ENCODE measurements at regions not wholly inside any gene's neighbourhood (a gene's known extent, or its start where the extent isn't known, plus 50 kb on each side); places are given as distances from the start of the nearest gene placed in this dataset.
A peak's percentile ranks its signal among the peaks of the same experiment; 100 is the strongest.

GRCh38 chr10:58952747-58953466, 223.5 kb upstream of the PHYHIPL start:
- Histone ChIP-seq H3K4me2 (ENCODE audit: control insufficient read depth, insufficient read depth) (no peak overlapping the region), H4K20me1 (ENCODE audit: control insufficient read depth, insufficient read depth) (no peaks in the 10 kb centered on the region), H2AFZ (ENCODE audit: control insufficient read depth, low read depth, low read length) (no peak overlapping the region), H3K9me3 (replicated peaks; ENCODE audit: control insufficient read depth, insufficient read depth, low read length) (no peaks in the 10 kb centered on the region), H3K4me1 (ENCODE audit: control insufficient read depth, insufficient read depth, low read length) (no peaks in the 10 kb centered on the region), H3K27ac (ENCODE audit: control insufficient read depth, insufficient read depth) (no peak overlapping the region), H3K79me2 (ENCODE audit: control insufficient read depth, insufficient read depth, low read length) (no peaks in the 10 kb centered on the region), H3K36me3 (ENCODE audit: control insufficient read depth in 2 of 2, insufficient read depth in 2 of 2, low read length in 1 of 2) (no peaks in the 10 kb centered on the region), H3K4me3 (no peak overlapping the region), H3K9ac (ENCODE audit: control insufficient read depth, insufficient read depth, low read length) (no peak overlapping the region), H3K27me3 (replicated peaks in 1 of 2; ENCODE audit: control insufficient read depth in 2 of 2, insufficient read depth in 2 of 2, low read length in 1 of 2) (no peaks in the 10 kb centered on the region)
- intact Hi-C loops (cut with micrococcal nuclease; ENCODE audit: unreplicated experiment), result loop anchor here (1.0 to 2.0 kb wide), 10 partner anchors 44 to 669 kb away; no protein-coding TSS in a partner anchor
- DNase-seq (ENCODE audit: low read depth, low spot score), result peak; percentile 19
- no TSS peak for BruUV-seq (replicated peaks)
- ChIA-PET POLR2A (interaction anchor here (1.4 to 1.6 kb wide), 2 partner anchors 83 to 230 kb away, joined by 3 read pairs; no protein-coding TSS in a partner anchor), CTCF (interaction anchor here (0.6 to 6.2 kb wide), 65 partner anchors 9 to 676 kb away, joined by 3 to 81 read pairs (median 4); no protein-coding TSS in a partner anchor), RAD21 (ENCODE audit: unreplicated experiment) (interaction anchor here (0.7 to 4.7 kb wide), 45 partner anchors 11 to 670 kb away, joined by 3 to 37 read pairs (median 4); no protein-coding TSS in a partner anchor), SMC1A (ENCODE audit: uncharacterized antibody, unreplicated experiment) (interaction anchor here (0.6 to 5.6 kb wide), 74 partner anchors 8 to 955 kb away, joined by 3 to 55 read pairs (median 4); no protein-coding TSS in a partner anchor)
- peak; percentile 90 for ATAC-seq
- peak; percentile 74 for FAIRE-seq
- whole genome bisulfite sequencing (ENCODE audit: insufficient coverage, insufficient replicate concordance, low lambda C conversion rate, missing lambda C conversion rate), result 0% methylated on average over 3 of the region's 3 CpGs
- in situ Hi-C loops (cut with MboI), result loop anchor here (5.0 to 10.0 kb wide), 3 partner anchors 229 to 672 kb away; no protein-coding TSS in a partner anchor
- no peak for TF ChIP-seq TARDBP (IDR thresholded peaks at IDR 0.05; ENCODE audit: borderline replicate concordance)
- TF ChIP-seq SIN3A (IDR thresholded peaks at IDR 0.05; ENCODE audit: low read depth, low read length), result no peak
- no peak for TF ChIP-seq KAT2A (conservative IDR thresholded peaks at IDR 0.05; ENCODE audit: control insufficient read depth, low read depth, low read length)
- TF ChIP-seq ESRRA (IDR thresholded peaks at IDR 0.05; ENCODE audit: low read length), result no peak
- TF ChIP-seq CEBPB (IDR thresholded peaks at IDR 0.05; ENCODE audit: borderline replicate concordance in 1 of 2, low read depth in 2 of 2, low read length in 2 of 2), result no peak
- TF ChIP-seq MTA2 (IDR thresholded peaks at IDR 0.05; ENCODE audit: low read depth), result peak; percentile 42
- TF ChIP-seq, protein P1, sequence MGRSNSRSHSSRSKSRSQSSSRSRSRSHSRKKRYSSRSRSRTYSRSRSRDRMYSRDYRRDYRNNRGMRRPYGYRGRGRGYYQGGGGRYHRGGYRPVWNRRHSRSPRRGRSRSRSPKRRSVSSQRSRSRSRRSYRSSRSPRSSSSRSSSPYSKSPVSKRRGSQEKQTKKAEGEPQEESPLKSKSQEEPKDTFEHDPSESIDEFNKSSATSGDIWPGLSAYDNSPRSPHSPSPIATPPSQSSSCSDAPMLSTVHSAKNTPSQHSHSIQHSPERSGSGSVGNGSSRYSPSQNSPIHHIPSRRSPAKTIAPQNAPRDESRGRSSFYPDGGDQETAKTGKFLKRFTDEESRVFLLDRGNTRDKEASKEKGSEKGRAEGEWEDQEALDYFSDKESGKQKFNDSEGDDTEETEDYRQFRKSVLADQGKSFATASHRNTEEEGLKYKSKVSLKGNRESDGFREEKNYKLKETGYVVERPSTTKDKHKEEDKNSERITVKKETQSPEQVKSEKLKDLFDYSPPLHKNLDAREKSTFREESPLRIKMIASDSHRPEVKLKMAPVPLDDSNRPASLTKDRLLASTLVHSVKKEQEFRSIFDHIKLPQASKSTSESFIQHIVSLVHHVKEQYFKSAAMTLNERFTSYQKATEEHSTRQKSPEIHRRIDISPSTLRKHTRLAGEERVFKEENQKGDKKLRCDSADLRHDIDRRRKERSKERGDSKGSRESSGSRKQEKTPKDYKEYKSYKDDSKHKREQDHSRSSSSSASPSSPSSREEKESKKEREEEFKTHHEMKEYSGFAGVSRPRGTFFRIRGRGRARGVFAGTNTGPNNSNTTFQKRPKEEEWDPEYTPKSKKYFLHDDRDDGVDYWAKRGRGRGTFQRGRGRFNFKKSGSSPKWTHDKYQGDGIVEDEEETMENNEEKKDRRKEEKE (IDR thresholded peaks at IDR 0.05), result no peak
- no peak for TF ChIP-seq CBX5 (IDR thresholded peaks at IDR 0.05; ENCODE audit: low read depth)
- TF ChIP-seq IRF4 (IDR thresholded peaks at IDR 0.05; ENCODE audit: low read depth, low read length), result no peak
- no peak for TF ChIP-seq SPI1 (IDR thresholded peaks at IDR 0.05; ENCODE audit: borderline replicate concordance, insufficient read depth, low read depth, low read length)
- TF ChIP-seq ZNF687 (IDR thresholded peaks at IDR 0.05), result peak; percentile 55
- TF ChIP-seq DPF2 (IDR thresholded peaks at IDR 0.05), result no peak
- no peak for TF ChIP-seq YBX1 (IDR thresholded peaks at IDR 0.05)
- TF ChIP-seq ATF2 (IDR thresholded peaks at IDR 0.05; ENCODE audit: low read length), result no peak
- no peak for TF ChIP-seq STAT3 (IDR thresholded peaks at IDR 0.05; ENCODE audit: low read depth, low read length)
- TF ChIP-seq TBL1XR1 (IDR thresholded peaks at IDR 0.05; ENCODE audit: low read depth, low read length), result no peak

Data from GM12878 (cell line).